Right ventricle myocardium inferior (tissue), 1 donor: ENCODE measurements at regions not wholly inside any gene's neighbourhood (a gene's known extent, or its start where the extent isn't known, plus 50 kb on each side); places are given as distances from the start of the nearest gene placed in this dataset.

Experiments used
- ATAC-seq: fragments of 200-7000 bp; cut with Tn5 transposase; one replicate; pipeline ENCODE4 v1.9.1; 2020; ENCODE audit warnings: mild to moderate bottlenecking, moderate library complexity
- DNase-seq: peaks from one replicate; pipeline ENCODE4 v3.0.0; 2021; ENCODE audit errors: missing footprints
- intact Hi-C: fragments of 100-400 bp; cut with DNase I; formaldehyde crosslinking; loops from one replicate; pipeline ENCODE4 v1.11.0; 2022
- donor health status: DM: no; HTN: yes; CAD: no; lungs with severe emphysema.

GRCh38 chr15:39235084-39235795 is 345.6 kb upstream of the THBS1 start:
- intact Hi-C loops: no loop called here
- ATAC-seq (no peak), DNase-seq (no peak)

- no peak for DNase-seq
- no peak for ATAC-seq
- intact Hi-C loops: no loop called here
Measured at GRCh38 chr15:39236375-39236774, 344.5 kb upstream of the THBS1 start.

- DNase-seq (no peak), ATAC-seq (no peak)
- intact Hi-C loops: no loop called here
Measured at GRCh38 chr15:39238443-39238842, 342.4 kb upstream of the THBS1 start.

GRCh38 chr15:39239562-39239961 is 341.3 kb upstream of the THBS1 start:
- ATAC-seq: no peak
- intact Hi-C loops: no loop called here

GRCh38 chr15:39242345-39242744 is 338.5 kb upstream of the THBS1 start:
- ATAC-seq (peak; percentile 34), DNase-seq (no peak)
- intact Hi-C loops: no loop called here

More at GRCh38 chr15:39239562-39239961, 341.3 kb upstream of the THBS1 start:
- no peak for DNase-seq

GRCh38 chr15:39243396-39243795 is 337.5 kb upstream of the THBS1 start:
- intact Hi-C loops: no loop called here
- ATAC-seq (no peak), DNase-seq (no peak)

GRCh38 chr15:39244776-39245175 is 336.1 kb upstream of the THBS1 start:
- DNase-seq (no peak), ATAC-seq (no peak)
- intact Hi-C loops: no loop called here

- intact Hi-C loops: no loop called here
- DNase-seq (no peak), ATAC-seq (no peak)
Measured at GRCh38 chr15:39246523-39246922, 334.4 kb upstream of the THBS1 start.

- ATAC-seq: no peak
- no peak for DNase-seq
- intact Hi-C loops: no loop called here
Measured at GRCh38 chr15:39247574-39247973, 333.3 kb upstream of the THBS1 start.

- intact Hi-C loops: no loop called here
- DNase-seq (no peak), ATAC-seq (no peak)
Measured at GRCh38 chr15:39248204-39248603, 332.7 kb upstream of the THBS1 start.

- no peak for ATAC-seq
- DNase-seq: no peak
- intact Hi-C loops: no loop called here
Measured at GRCh38 chr15:39250001-39250400, 330.9 kb upstream of the THBS1 start.

- ATAC-seq (no peak), DNase-seq (no peak)
- intact Hi-C loops: no loop called here
Measured at GRCh38 chr15:39250460-39251186, 330.3 kb upstream of the THBS1 start.

- DNase-seq (no peak), ATAC-seq (no peak)
- intact Hi-C loops: no loop called here
Measured at GRCh38 chr15:39251413-39252133, 329.3 kb upstream of the THBS1 start.

GRCh38 chr15:39252134-39252470 is 328.8 kb upstream of the THBS1 start:
- intact Hi-C loops: no loop called here
- no peak for DNase-seq
- ATAC-seq: no peak

GRCh38 chr15:39253552-39253951 is 327.3 kb upstream of the THBS1 start:
- intact Hi-C loops: no loop called here
- DNase-seq (no peak), ATAC-seq (no peak)

GRCh38 chr15:39254181-39254580 is 326.7 kb upstream of the THBS1 start:
- DNase-seq (no peak), ATAC-seq (no peak)
- intact Hi-C loops: no loop called here

- ATAC-seq (no peak), DNase-seq (no peak)
- intact Hi-C loops: no loop called here
Measured at GRCh38 chr15:39255760-39256159, 325.1 kb upstream of the THBS1 start.

- no peak for ATAC-seq
- no peak for DNase-seq
- intact Hi-C loops: no loop called here
Measured at GRCh38 chr15:39260391-39260790, 320.5 kb upstream of the THBS1 start.

- ATAC-seq (no peak), DNase-seq (no peak)
- intact Hi-C loops: no loop called here
Measured at GRCh38 chr15:39260791-39261190, 320.1 kb upstream of the THBS1 start.
